Activated naive CD4-positive, alpha-beta T cell treated with anti-CD3 and anti-CD28 coated beads, Interleukin-2, amount 50 U/mL, for 16 hours (primary cell): ENCODE measurements at regions not wholly inside any gene's neighbourhood (a gene's known extent, or its start where the extent isn't known, plus 50 kb on each side); places are given as distances from the start of the nearest gene placed in this dataset.

ENCODE experiments used
- DNase-seq: peaks from one replicate; pipeline ENCODE4 v3.0.0-alpha.2; 2020

DNA sequence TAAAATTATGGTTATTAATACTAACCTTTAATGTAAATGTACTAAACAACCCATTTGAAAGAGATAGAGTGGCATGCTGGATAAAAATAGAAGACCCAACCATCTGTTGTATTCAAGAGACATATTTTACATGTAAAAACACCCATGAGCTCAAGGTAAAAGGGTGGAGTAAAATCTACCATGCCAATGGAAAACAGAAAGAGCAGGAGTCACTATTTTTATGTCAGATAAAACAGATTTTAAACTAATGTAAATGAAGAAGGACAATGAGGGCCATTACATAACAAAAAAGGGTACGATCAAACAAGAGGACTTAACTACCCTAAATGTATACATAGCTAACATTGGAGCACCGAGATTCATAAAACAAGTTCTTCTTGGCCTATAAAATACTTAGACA lies 66.3 kb downstream of the ITM2A start:
- DNase-seq: no peak

DNA sequence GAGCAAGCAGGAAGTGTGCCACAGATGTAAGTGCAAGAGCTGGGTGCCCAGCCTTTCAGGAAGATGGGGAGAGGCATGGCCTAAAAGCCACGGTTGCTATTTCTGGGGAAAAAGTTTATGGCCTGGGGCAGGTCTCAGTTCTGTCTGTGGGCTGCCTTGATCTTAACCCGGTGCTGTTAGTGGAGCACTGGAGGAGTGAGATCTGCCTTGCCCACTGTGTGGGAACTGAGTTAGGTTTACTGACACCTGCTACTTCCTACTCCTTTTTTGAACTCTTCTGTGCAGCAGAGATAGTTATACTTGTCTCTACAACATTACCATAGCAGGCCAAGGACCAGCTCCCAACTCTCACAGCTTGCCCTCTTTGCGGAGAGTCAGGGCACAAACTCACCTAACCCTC lies 76.5 kb downstream of the ITM2A start:
- DNase-seq: no peak

DNA sequence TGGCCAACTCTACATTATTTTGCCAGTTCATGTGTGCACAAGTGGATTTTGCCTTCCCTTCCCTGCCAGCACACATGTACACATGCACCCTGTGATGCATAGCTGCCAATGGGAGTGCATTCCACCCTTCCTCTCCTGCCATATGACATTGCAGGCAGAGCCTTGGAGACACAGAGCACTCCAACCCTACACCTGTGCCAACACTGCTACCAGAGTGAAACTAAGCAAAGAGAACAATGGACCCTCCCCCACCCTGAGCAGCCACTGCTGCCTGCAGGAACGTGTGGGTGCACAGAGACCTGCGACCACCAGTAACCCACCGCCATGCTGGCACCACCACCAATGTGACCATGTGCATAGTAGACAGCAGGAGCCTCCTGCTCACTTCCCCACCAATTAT lies 78.4 kb downstream of the ITM2A start:
- no peak for DNase-seq

DNA sequence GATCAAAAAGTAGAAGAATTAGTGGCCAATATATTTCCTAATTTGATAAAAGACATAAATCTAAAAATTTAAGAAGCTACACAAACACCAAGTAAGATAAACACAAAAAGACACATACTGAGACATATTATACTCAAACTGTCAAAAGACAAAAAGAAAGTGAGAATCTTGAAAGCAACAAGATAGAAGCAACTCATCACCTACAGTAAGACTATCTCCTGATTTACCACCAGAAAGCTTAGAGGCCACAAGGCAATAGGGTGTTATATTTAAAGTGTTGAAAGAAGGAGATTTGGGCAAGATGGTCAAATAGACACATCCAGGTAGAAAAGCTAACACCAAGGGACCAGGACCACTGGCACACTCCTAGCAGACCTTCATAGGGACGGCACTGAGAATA lies 79.4 kb downstream of the ITM2A start:
- no peak for DNase-seq

DNA sequence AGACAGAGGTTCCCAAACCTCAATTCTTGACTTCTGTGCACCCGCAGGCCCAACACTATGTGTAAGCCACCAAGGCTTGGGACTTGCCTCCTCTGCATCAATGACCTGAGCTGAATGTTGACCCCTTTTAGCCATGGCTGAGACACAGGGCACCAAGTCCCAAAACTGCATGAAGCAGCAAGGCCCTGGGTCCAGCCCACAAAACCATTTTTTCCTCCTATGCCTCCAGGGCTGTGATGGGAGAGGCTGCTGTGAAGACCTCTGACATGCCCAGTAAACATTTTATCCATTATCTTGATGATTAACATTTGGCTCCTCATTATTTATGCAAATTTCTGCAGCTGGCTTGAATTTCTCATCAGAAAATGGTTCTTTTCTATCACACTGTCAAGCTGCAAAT lies 85.4 kb downstream of the ITM2A start:
- DNase-seq: no peak

DNA sequence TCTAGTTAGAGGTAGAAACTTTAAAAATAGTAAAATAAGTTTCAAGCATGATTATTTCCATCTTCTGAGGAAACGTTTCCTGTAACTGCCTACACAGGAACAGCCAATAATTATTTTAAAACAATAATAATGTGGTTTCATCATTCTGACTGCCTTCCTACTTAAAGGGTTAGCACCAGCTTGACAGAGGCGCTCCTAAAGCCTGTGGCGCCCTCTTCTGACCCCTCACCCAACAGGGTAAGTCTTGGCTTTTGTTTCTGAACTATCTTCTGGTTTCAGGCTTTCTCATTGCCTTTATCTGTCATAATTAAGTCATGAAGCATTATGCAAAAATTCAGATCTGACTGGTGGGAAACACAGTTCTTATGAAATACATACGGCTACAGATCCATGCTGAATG lies 96.7 kb downstream of the ITM2A start:
- DNase-seq: peak; percentile 80

DNA sequence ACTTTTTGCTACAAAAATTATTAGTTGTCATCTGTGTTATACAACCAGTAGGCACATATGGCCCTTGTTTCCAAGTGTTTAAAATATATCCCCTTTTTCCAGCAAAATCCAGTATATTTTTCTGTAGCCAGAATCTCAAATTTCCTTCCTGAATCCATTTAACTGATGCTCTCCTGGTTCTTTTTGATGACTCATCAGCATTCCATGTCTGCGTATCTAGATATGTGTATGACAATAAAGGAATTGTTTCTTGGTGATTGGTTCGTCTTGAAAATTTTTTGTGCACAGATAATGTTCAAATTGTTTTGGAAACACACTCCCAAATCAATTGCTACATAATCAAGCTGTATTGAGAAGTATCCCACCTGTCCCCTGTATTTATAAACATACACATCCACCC lies 98.3 kb downstream of the ITM2A start:
- no peak for DNase-seq

DNA sequence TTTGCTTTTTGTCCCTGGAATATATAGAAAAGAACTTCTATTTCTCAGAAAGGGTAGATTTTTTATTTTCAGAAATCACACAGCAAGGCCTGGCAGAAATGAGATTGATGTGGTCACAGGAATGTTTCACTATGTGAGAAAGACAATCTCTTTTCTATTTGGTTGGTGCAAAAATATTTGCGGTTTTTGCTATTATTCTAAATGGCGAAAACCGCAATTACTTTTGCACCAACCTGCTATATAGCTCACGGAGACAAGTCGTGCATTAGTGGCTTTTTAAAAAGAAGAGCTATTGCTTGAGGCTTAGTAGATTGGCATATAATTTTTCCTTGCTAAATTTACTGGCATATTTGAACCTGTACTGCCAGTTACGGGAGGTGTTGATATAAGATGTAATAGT lies 100.4 kb downstream of the ITM2A start:
- no peak for DNase-seq

DNA sequence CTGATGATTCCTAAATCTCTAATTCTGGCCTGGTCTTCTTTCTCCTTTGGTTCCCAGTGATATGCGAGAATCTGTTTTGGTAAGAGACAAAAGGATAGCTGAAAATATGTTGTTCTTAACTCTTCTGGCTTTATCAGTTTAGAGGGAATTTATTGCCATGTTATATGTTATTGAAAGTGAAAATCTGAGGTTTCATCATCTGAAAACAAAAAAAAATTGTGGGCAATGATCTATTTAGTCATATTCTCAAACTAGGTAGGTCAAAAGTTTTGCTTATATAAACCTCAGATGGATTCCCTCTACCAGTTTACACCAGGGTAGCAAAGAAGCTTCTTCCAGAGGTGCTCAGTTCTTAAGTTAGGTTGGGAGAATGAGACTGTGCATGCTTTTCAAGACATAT lies 103.6 kb downstream of the ITM2A start:
- DNase-seq: no peak

DNA sequence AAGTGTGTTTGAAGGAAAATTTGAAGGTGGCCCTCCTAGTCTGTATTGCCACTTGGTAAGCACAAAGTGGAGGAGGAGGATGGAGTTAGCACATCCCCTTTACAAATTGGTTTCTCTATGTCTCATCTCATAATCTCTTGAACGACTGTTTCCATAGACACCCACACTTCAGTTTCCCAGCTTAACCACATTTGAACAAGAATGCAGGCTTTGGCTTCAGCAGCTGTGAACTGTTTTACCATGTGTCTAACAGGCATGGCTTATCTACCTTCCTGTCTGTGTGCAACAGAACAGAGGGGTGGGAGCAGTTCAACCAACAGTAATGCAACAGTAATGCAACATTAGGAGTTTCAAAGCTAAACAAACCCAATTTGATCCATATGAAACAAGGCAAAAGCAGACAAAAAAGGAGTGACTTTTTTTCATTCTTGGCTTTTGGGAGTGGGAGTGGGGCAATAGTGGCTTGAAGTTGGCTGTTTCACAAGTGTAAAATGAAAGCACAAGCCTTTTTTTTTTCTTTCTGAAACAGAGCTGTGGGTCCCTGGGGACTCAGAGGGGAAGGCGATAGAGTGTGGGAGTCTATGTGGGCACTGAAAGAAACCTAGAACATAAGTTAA lies 108.0 kb downstream of the ITM2A start:
- DNase-seq: peak; percentile 36

DNA sequence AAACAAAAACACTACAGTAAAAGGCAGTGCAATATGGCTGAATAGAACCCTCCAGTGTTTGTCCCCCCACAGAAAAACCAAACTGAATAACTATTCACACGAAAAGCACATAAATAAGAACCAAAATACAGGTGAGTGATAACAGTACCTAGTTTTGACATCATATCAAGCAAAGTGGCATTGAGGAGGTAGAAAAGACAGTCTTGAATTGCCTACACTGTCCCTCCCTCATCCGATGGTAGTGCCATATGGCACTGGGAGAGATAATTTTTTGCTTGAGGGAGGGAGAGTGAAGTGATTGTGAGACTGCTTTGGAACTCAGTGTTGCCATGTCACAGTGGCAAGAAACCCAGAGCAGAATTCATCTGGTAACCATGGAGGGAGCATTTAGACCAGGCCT lies 99.2 kb downstream of the GPR174 start:
- no peak for DNase-seq

DNA sequence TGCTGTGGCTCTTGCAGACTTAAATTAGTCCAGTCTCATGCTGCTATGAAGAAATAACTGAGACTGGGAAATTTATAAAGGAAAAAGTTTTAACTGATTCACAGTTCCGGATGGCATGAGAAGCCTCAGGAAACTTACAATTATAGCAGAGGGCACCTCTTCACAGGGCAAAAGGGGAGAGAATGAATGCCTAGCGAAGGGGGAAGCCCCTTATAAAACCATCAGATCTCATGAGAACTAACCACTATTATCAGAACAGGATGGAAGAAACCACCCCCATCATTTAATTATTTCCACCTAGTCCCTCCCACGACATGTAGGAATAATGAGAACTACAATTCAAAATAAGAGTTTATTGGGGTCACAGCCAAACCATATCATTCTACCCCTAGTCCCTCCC lies 91.4 kb downstream of the GPR174 start:
- no peak for DNase-seq

DNA sequence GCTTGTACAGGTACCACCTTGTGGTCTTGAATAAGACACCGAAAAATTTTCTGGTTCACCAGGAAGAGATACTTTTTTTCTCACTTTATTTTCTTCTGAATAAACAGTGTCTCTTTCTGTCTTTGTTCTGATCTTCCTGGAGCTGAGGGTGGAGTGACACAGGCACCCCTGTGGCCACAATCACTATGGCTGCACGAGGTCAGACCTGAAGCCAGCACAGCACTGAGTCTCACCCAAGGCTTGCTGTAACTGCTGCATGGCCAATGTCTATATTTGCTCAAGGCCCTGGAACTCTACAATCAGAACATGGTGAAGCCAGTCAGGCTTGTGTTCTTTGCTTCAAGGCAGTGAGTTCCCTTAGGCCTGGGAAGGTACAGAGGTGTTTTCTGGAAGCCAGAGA lies 87.2 kb downstream of the GPR174 start:
- DNase-seq: no peak
